ENCODE measurements at regions not wholly inside any gene's neighbourhood (a gene's known extent, or its start where the extent isn't known, plus 50 kb on each side); places are given as distances from the start of the nearest gene placed in this dataset.

- DNase-seq = no peak
Observed at GRCh38 chr6:105901583-105901982, 184.6 kb upstream of the PRDM1 start.

GRCh38 chr6:105900125-105900937 lies 185.8 kb upstream of the PRDM1 start:
- DNase-seq = no peak

DNA sequence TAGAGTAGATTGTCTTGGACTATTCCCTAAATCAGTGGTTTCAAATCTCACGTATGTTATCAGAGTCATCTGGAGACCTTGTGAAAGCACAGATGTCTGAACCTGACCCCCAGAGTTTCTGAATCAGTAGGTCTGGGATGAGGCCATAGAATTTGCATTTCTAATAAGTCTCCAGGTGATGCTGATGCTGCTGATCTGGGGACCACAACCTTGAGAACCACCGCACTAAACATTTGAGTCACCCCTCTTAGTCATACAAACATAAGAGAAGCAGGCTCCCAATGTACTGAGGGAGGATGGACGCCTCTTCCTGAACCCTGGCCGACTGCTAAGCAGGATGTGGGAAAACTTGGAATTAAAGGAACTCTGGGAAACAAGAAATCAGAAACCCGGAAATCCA lies 187.8 kb upstream of the PRDM1 start:
- DNase-seq = no peak

- DNase-seq = no peak
Observed at GRCh38 chr6:105897131-105897530, 189.0 kb upstream of the PRDM1 start.

GRCh38 chr6:105896821-105897095 lies 189.4 kb upstream of the PRDM1 start:
- DNase-seq = no peak

DNA sequence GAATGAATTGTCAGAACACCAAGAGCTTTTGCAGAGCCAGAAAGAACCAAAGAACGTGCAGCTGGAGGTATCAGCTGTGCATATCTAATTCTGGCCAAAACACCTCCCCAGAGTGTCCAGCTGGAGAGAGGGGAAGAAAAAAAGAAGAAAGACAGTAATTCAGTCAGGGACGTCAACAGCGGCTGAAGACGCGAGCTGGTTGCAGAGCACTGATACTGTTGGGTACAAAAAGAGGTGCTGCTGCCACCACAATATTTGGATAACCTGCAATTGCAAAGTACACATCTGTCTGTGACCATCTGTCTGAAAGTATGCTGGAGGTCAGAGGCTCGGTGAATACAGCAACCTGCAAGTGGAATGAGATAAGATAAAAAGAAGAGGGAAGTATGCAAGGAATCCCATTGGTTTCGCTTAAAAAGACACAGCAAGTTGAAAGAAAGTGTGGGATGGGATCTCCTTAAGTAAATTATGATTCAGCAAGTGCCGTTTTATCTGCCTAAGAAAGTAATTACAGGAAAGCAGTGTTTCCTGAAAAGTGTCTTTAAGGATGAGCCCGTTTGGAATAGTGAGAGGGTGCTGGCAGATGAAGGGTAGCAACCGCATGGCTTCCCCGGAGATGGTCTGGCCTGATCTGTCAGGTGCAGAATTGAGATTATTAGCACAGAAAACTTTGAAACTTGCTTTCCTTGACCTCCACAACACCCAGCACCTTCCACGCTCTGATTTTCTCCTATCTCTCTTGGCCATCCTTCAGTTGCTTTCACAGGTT lies 189.9 kb upstream of the PRDM1 start:
- DNase-seq = no peak

- no peak for DNase-seq
Observed at GRCh38 chr6:105894556-105894955, 191.6 kb upstream of the PRDM1 start.

DNA sequence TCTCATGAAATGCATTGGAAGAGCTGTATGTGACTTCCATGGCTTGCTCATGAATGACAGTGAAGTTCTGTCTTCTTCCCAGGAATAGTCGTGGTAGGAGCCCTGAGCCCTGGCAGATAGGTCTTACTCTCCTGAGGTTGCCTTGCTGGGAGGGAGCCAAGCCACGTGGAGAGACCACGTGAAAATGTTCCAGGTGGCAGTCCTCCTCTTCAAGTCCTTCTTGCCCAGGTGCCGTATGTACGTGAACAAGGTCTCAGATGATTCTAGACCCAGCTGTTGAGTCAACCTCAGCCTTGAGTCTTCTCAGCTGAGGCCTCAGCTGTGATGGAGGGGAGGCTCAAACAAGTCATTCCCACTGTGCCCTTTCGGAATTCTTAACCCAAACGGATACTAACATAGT lies 192.4 kb upstream of the PRDM1 start:
- DNase-seq = no peak

GRCh38 chr6:105892577-105893262 lies 193.4 kb upstream of the PRDM1 start:
- no peak for DNase-seq

GRCh38 chr6:105890521-105891244 lies 195.5 kb upstream of the PRDM1 start:
- no peak for DNase-seq

DNA sequence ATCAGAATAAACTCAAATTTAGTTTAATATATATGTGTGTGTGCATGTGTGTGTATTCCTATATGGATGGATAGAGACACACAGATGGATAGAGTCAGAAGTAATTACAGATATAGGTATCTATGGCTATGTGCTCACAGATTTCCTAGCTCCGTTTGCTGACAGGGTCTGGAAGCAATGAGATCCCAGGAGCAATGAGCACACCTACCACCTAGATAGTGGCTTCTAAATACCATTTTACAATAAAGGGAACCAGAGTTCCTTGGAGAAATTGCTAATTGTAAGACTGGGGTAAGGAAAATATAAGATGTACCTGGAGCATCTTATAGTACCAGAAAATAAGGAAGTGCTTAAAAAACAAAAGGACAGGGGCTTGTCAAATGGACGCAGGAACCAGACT lies 196.2 kb upstream of the PRDM1 start:
- no peak for DNase-seq

DNA sequence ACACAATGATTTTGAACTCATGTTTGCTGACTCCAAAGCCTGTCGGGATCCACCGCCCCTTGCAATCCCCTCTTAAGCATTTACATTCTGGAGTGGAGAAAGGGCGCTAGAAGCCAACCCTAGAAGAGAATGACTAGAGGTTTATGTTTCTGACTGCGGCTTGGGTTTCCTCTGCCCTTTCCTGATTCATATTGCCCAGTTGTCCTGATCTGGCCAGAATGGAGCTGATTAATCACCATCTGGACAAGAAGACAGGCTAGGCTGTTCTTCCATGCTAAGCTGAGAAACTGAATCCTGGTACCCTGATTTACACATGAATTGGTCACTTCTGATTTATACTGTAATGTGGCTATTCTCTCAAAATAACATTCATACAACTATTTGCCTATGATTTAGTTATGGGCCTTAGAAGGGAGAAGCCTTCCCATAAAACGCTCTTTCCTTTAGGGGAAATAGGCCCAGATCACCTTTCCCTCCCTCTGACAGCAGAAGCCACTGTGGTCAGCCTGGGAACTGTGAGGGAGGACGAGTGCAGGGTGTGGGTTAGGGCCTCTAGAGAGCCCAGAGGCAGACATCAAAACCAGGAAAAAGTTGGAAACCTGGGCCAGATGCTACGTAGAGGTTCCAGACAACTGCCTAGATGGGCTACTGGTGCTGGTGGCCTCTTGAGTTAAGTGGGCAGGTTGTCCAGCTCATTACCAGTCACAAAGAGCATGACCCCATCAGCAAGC lies 199.2 kb upstream of the PRDM1 start:
- no peak for DNase-seq

GRCh38 chr6:105886066-105886813 lies 199.9 kb upstream of the PRDM1 start:
- no peak for DNase-seq

DNA sequence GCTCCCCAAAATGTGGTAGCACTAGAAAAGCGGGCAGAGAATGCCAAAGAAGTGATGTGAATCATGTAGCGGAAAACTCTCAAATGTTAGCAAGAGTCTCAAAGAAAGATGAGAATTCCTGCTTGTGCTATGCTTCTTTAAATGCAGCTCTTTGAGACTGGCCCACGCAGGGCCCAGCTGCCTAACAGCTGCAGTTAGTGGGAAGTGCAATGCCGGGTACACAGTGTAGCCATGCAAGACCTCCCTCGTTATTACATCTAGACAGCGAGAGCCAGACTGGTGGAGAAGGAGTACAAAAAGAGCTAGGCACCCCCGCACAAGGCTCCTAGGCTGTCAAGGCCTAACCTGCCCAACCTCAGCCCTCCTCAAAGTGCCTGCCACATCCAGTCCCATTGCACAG lies 201.7 kb upstream of the PRDM1 start:
- no peak for DNase-seq

DNA sequence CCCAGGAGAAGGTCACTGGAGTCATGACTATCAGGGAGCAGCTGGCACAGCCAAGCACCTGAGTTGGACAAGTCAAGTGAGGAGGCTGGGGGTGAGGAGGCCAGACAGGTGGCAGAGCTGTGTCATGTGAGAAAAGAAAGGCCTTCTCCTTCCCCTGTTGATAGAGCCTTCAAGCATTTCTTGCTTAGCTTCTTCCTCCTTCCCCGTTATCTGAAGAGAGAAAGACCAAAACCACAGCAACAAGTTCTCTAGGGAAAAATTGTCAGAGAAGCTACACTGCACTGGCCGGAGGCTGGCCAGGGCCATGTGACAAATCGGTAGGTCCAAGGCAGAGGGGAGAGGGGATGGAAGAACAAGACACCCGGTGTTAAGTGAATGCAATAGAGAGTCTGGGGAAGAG lies 202.1 kb upstream of the PRDM1 start:
- no peak for DNase-seq

DNA sequence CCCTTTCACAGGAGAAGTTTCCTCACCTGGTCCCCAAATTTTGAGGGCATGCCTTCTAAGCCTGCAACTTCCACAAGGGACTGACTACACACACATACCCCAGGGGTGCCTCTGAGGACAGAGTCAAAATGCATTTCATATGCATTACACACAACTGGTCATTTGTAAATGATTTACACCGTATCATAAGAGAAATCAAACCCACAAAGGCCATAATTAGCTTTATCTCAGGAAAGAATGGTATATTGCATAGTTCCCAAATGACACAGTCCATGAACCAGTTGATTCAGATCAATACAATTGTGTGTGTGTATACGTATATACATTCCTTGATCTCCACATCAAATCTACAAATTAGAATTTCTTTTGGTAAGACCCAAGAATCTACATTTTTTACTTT lies 203.3 kb upstream of the PRDM1 start:
- no peak for DNase-seq

GRCh38 chr6:105882121-105882803 lies 203.9 kb upstream of the PRDM1 start:
- DNase-seq = no peak

- DNase-seq = no peak
Observed at GRCh38 chr6:105881608-105882007, 204.5 kb upstream of the PRDM1 start.

DNA sequence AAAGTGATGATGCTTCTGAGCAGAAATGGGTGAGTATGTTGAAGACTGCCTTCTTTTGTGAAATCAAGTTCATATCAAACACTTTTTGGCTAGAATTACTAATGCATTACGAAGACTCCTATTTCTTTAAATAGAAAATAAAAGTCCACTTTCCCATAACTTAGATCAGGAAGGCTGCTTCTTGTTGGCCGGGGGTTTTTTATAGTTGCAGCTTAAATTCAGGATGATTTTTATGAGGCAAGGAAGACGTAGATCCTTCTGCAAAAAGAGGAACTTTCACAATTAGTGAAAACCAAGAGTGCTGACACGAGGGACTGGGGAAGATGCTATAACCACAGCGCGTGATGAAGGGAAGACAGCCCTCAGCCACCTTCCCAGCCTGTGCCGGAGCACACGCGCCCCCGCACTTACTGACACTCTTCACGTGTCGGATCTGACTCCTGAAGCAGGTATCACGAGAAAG lies 206.1 kb upstream of the PRDM1 start:
- no peak for DNase-seq

DNA sequence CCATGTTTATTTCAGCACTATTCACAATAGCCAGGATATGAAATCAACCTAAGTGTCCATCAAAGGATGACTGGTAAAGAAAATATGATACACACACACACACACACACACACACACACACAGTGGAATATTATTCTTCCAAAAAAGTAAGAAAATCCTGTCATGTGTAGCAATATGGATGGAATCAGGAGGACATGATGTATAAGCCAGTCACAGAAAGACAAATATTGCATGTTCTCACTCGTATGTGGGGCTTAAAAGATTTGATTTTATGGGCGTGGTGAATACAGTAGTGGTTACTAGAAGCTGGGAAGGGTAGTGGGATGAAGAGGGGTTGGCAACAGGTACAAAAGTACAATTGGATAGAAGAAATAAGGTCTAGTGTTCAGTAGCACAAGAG lies 207.0 kb upstream of the PRDM1 start:
- no peak for DNase-seq

- DNase-seq = no peak
Observed at GRCh38 chr6:105875974-105876640, 210.0 kb upstream of the PRDM1 start.

Data from NCI-H1417 treated with DMSO at 0.1 percent for 48 hours (cell line).